HG03097 (cell line): ENCODE measurements at regions not wholly inside any gene's neighbourhood (a gene's known extent, or its start where the extent isn't known, plus 50 kb on each side); places are given as distances from the start of the nearest gene placed in this dataset.

ENCODE experiments used
- ATAC-seq: cut with Tn5 transposase; IDR thresholded peaks from one replicate; pipeline ENCODE4 v1.9.1; 2021; ENCODE audit not compliant: unreplicated experiment, low FRiP score

- ATAC-seq: no peak
Observed at GRCh38 chr6:160895562-160895961, 96.0 kb upstream of the MAP3K4 start.

GRCh38 chr6:160899671-160900430, 91.7 kb upstream of the MAP3K4 start:
- ATAC-seq: no peak

GRCh38 chr6:160911949-160912348, 79.6 kb upstream of the MAP3K4 start:
- no peak for ATAC-seq

- ATAC-seq: no peak
Observed at GRCh38 chr6:160912411-160912810, 79.2 kb upstream of the MAP3K4 start.

GRCh38 chr6:160917572-160917971, 74.0 kb upstream of the MAP3K4 start:
- ATAC-seq: no peak

GRCh38 chr6:160919723-160920440, 71.7 kb upstream of the MAP3K4 start:
- ATAC-seq: no peak

GRCh38 chr6:160921095-160921494, 70.5 kb upstream of the MAP3K4 start:
- ATAC-seq: no peak

- no peak for ATAC-seq
Observed at GRCh38 chr6:160926281-160927276, 65.0 kb upstream of the MAP3K4 start.

- ATAC-seq: no peak
Observed at GRCh38 chr6:160927416-160927815, 64.2 kb upstream of the MAP3K4 start.

GRCh38 chr6:160929361-160929760, 62.2 kb upstream of the MAP3K4 start:
- ATAC-seq: no peak

- no peak for ATAC-seq
Observed at GRCh38 chr6:160929831-160930230, 61.7 kb upstream of the MAP3K4 start.

- peak; percentile 80 for ATAC-seq
Observed at GRCh38 chr6:160930547-160931377, 60.8 kb upstream of the MAP3K4 start.

GRCh38 chr6:160931378-160932310, 59.9 kb upstream of the MAP3K4 start:
- ATAC-seq: no peak

- no peak for ATAC-seq
Observed at GRCh38 chr6:160933256-160933655, 58.3 kb upstream of the MAP3K4 start.

GRCh38 chr6:160934157-160934556, 57.4 kb upstream of the MAP3K4 start:
- no peak for ATAC-seq

GRCh38 chr6:160940197-160940596, 51.4 kb upstream of the MAP3K4 start:
- no peak for ATAC-seq
